Central memory CD4-positive, alpha-beta T cell (primary cell): ENCODE measurements at regions not wholly inside any gene's neighbourhood (a gene's known extent, or its start where the extent isn't known, plus 50 kb on each side); places are given as distances from the start of the nearest gene placed in this dataset.

Experiments used
- DNase-seq: peaks from one replicate; pipeline ENCODE4 v3.0.0; 2022

- no peak for DNase-seq
Measured at GRCh38 chr11:62026739-62027370, 59.4 kb upstream of the FTH1 start.

GRCh38 chr11:62025487-62026105 is 58.2 kb upstream of the FTH1 start:
- DNase-seq = peak; percentile 97

GRCh38 chr11:62024936-62025486 is 57.6 kb upstream of the FTH1 start:
- DNase-seq = no peak

GRCh38 chr11:62022211-62022610 is 54.8 kb upstream of the FTH1 start:
- DNase-seq = no peak

GRCh38 chr11:62020661-62021060 is 53.2 kb upstream of the FTH1 start:
- DNase-seq = no peak

GRCh38 chr11:62018981-62019664 is 51.7 kb upstream of the FTH1 start:
- no peak for DNase-seq

GRCh38 chr11:62017878-62018655 is 50.6 kb upstream of the FTH1 start:
- DNase-seq = no peak
